GM23248 (cell line): ENCODE measurements at regions not wholly inside any gene's neighbourhood (a gene's known extent, or its start where the extent isn't known, plus 50 kb on each side); places are given as distances from the start of the nearest gene placed in this dataset.

Experiments used
- DNase-seq: peaks from one replicate; pipeline ENCODE4 v3.0.0-alpha.2; 2015
- H2AFZ ChIP-seq: fragments of 200-600 bp; sonication (generic); 2 replicates; pipeline ENCODE4 v1.6.1; 2016; ENCODE audit warnings: antibody characterized with exemption
- H3F3A ChIP-seq: fragments of 200-600 bp; sonication (generic); 2 replicates; pipeline ENCODE4 v1.6.1; 2016; ENCODE audit warnings: mild to moderate bottlenecking, antibody characterized with exemption, mixed run types; ENCODE audit not compliant: insufficient read depth
- H3K27ac ChIP-seq: fragments of 200-600 bp; sonication (generic); 2 replicates; pipeline ENCODE4 v1.5.1; 2016; ENCODE audit warnings: mild to moderate bottlenecking
- H3K27me3 ChIP-seq: fragments of 200-600 bp; sonication (generic); replicated peaks from 2 replicates; pipeline ENCODE4 v1.6.1; 2016; ENCODE audit warnings: mild to moderate bottlenecking; ENCODE audit not compliant: insufficient read depth
- H3K36me3 ChIP-seq: fragments of 200-600 bp; sonication (generic); 2 replicates; pipeline ENCODE4 v1.6.1; 2016; ENCODE audit warnings: low read depth, mild to moderate bottlenecking
- H3K4me1 ChIP-seq: fragments of 200-600 bp; sonication (generic); 2 replicates; pipeline ENCODE4 v1.6.1; 2016; ENCODE audit warnings: mild to moderate bottlenecking; ENCODE audit not compliant: insufficient read depth
- H3K4me2 ChIP-seq: fragments of 200-600 bp; sonication (generic); one replicate; pipeline ENCODE4 v1.6.1; 2016; ENCODE audit warnings: mild to moderate bottlenecking; ENCODE audit not compliant: unreplicated experiment
- H3K4me3 ChIP-seq: fragments of 200-600 bp; sonication (generic); 2 replicates; pipeline ENCODE4 v1.5.1; 2016; ENCODE audit warnings: mild to moderate bottlenecking
- H3K79me2 ChIP-seq: fragments of 200-600 bp; sonication (generic); 2 replicates; pipeline ENCODE4 v1.6.1; 2016; ENCODE audit warnings: mild to moderate bottlenecking; ENCODE audit not compliant: insufficient read depth
- H3K9ac ChIP-seq: fragments of 200-600 bp; sonication (generic); 2 replicates; pipeline ENCODE4 v1.6.1; 2016; ENCODE audit warnings: mild to moderate bottlenecking
- H3K9me2 ChIP-seq: fragments of 200-600 bp; sonication (generic); 2 replicates; pipeline ENCODE4 v1.6.1; 2016; ENCODE audit warnings: mixed run types, mild to moderate bottlenecking, moderate library complexity; ENCODE audit not compliant: insufficient read depth
- H3K9me3 ChIP-seq: fragments of 200-600 bp; sonication (generic); one replicate; pipeline ENCODE4 v1.6.1; 2017; ENCODE audit warnings: low read depth
- H4K20me1 ChIP-seq: fragments of 200-600 bp; sonication (generic); 2 replicates; pipeline ENCODE4 v1.6.0; 2016; ENCODE audit not compliant: insufficient read depth
- EZH2 ChIP-seq: fragments of 200-600 bp; sonication (generic); IDR thresholded peaks from 2 replicates; pipeline ENCODE4 v1.6.1; 2018; ENCODE audit warnings: antibody characterized with exemption, mild to moderate bottlenecking; ENCODE audit not compliant: insufficient read depth, poor library complexity, severe bottlenecking
- EZH2phosphoT487 ChIP-seq: fragments of 200-600 bp; sonication (generic); IDR thresholded peaks from 2 replicates; pipeline ENCODE4 v1.6.1; 2018; ENCODE audit warnings: antibody characterized with exemption, moderate library complexity, mild to moderate bottlenecking, low read depth; ENCODE audit not compliant: insufficient read depth
- WGBS, 2 experiments: methylation state at CpG; one replicate each; pipeline ENCODE4 v1.1.6; 2015 to 2017; ENCODE audit warnings: low lambda C conversion rate in 2 of 2, low coverage in 1 of 2; ENCODE audit errors: missing lambda C conversion rate in 2 of 2; 5-methylcytosine and 5-hydroxymethylcytosine counted together
- in situ Hi-C: fragments of 300-500 bp; cut with MboI; formaldehyde crosslinking; loops from 2 replicates; pipeline ENCODE4 v1.15.0; 2020

GRCh38 chr6:126419901-126420300 lies 80.0 kb downstream of the CENPW start:
- H3K9me3 ChIP-seq, result no peaks in the 10 kb centered on the region
- no peak overlapping the region for H3K9ac ChIP-seq
- H3K4me2 ChIP-seq, result no peak overlapping the region
- no peaks in the 10 kb centered on the region for H3K9me2 ChIP-seq
- no peak for TF ChIP-seq EZH2phosphoT487
- no peaks in the 10 kb centered on the region for H3K4me1 ChIP-seq
- no peak overlapping the region for H2AFZ ChIP-seq
- in situ Hi-C loops, result no loop called here
- no peak overlapping the region for H3K4me3 ChIP-seq
- no peaks in the 10 kb centered on the region for H3K79me2 ChIP-seq
- no peaks in the 10 kb centered on the region for H3K36me3 ChIP-seq
- H3K27ac ChIP-seq, result no peak overlapping the region
- no peaks in the 10 kb centered on the region for H3F3A ChIP-seq
- no peak for DNase-seq
- no peaks in the 10 kb centered on the region for H4K20me1 ChIP-seq
- no peaks in the 10 kb centered on the region for H3K27me3 ChIP-seq

GRCh38 chr6:126422912-126423311 lies 83.0 kb downstream of the CENPW start:
- Histone ChIP-seq H3K9me3 (no peaks in the 10 kb centered on the region), H3K4me3 (no peak overlapping the region), H2AFZ (no peak overlapping the region), H3K4me2 (no peak overlapping the region), H3K9me2 (no peaks in the 10 kb centered on the region), H3K4me1 (no peaks in the 10 kb centered on the region), H3K27ac (no peak overlapping the region), H3K27me3 (no peaks in the 10 kb centered on the region), H4K20me1 (no peaks in the 10 kb centered on the region), H3K36me3 (no peaks in the 10 kb centered on the region), H3K79me2 (no peaks in the 10 kb centered on the region), H3K9ac (no peak overlapping the region), H3F3A (no peaks in the 10 kb centered on the region)
- in situ Hi-C loops, result no loop called here
- WGBS, 2 experiments, result 75 to 76% methylated on average over 2 of the region's 2 CpGs
- DNase-seq, result no peak
- TF ChIP-seq EZH2 (no peak), EZH2phosphoT487 (no peak)

- no peak for DNase-seq
- TF ChIP-seq EZH2 (no peak), EZH2phosphoT487 (no peak)
- Histone ChIP-seq H3K4me2 (no peak overlapping the region), H3K9me2 (no peaks in the 10 kb centered on the region), H3K4me3 (no peak overlapping the region), H2AFZ (no peak overlapping the region), H4K20me1 (no peaks in the 10 kb centered on the region), H3F3A (no peaks in the 10 kb centered on the region), H3K9ac (no peak overlapping the region), H3K27me3 (no peaks in the 10 kb centered on the region), H3K9me3 (no peaks in the 10 kb centered on the region), H3K36me3 (no peaks in the 10 kb centered on the region), H3K79me2 (no peaks in the 10 kb centered on the region), H3K27ac (no peak overlapping the region), H3K4me1 (no peaks in the 10 kb centered on the region)
- in situ Hi-C loops, result no loop called here
- 85 to 86% methylated on average over 3 of the region's 3 CpGs for WGBS, 2 experiments
Measured at GRCh38 chr6:126427713-126428112, 87.8 kb downstream of the CENPW start.

- no peak for DNase-seq
- Histone ChIP-seq H2AFZ (no peak overlapping the region), H3K9me3 (no peaks in the 10 kb centered on the region), H3K4me1 (no peaks in the 10 kb centered on the region), H4K20me1 (no peaks in the 10 kb centered on the region), H3K4me2 (no peak overlapping the region), H3K4me3 (no peak overlapping the region), H3K79me2 (no peaks in the 10 kb centered on the region), H3K9ac (no peak overlapping the region), H3K9me2 (no peaks in the 10 kb centered on the region), H3K36me3 (no peaks in the 10 kb centered on the region), H3F3A (no peaks in the 10 kb centered on the region), H3K27me3 (no peaks in the 10 kb centered on the region), H3K27ac (no peak overlapping the region)
- no peak for TF ChIP-seq EZH2
- no peak for TF ChIP-seq EZH2phosphoT487
- in situ Hi-C loops, result no loop called here
- WGBS, 2 experiments, result 63 to 71% methylated on average over 1 of the region's 1 CpG
Measured at GRCh38 chr6:126429866-126430265, 90.0 kb downstream of the CENPW start.

GRCh38 chr6:126432564-126432963 lies 92.6 kb downstream of the CENPW start:
- in situ Hi-C loops, result no loop called here
- no peaks in the 10 kb centered on the region for H3K9me3 ChIP-seq
- H3K9ac ChIP-seq, result no peak overlapping the region
- H4K20me1 ChIP-seq, result no peaks in the 10 kb centered on the region
- no peak overlapping the region for H3K27ac ChIP-seq
- no peak overlapping the region for H3K4me3 ChIP-seq
- DNase-seq, result no peak
- no peak overlapping the region for H2AFZ ChIP-seq
- no peaks in the 10 kb centered on the region for H3K27me3 ChIP-seq
- no peak overlapping the region for H3K4me2 ChIP-seq
- no peaks in the 10 kb centered on the region for H3K9me2 ChIP-seq
- TF ChIP-seq EZH2 (no peak), EZH2phosphoT487 (no peak)
- no peaks in the 10 kb centered on the region for H3K36me3 ChIP-seq
- H3K79me2 ChIP-seq, result no peaks in the 10 kb centered on the region
- H3F3A ChIP-seq, result no peaks in the 10 kb centered on the region
- H3K4me1 ChIP-seq, result no peaks in the 10 kb centered on the region
